GM21786 (cell line): ENCODE measurements at regions not wholly inside any gene's neighbourhood (a gene's known extent, or its start where the extent isn't known, plus 50 kb on each side); places are given as distances from the start of the nearest gene placed in this dataset.

ENCODE experiments used
- ATAC-seq: cut with Tn5 transposase; IDR thresholded peaks from one replicate; pipeline ENCODE4 v1.9.1; 2021; ENCODE audit not compliant: unreplicated experiment

- no peak for ATAC-seq
Measured at GRCh38 chr18:28831476-28831875, 654.5 kb upstream of the CDH2 start.

GRCh38 chr18:28826107-28826506 lies 649.2 kb upstream of the CDH2 start:
- ATAC-seq, result no peak

- ATAC-seq, result no peak
Measured at GRCh38 chr18:28824183-28824574, 647.2 kb upstream of the CDH2 start.

DNA sequence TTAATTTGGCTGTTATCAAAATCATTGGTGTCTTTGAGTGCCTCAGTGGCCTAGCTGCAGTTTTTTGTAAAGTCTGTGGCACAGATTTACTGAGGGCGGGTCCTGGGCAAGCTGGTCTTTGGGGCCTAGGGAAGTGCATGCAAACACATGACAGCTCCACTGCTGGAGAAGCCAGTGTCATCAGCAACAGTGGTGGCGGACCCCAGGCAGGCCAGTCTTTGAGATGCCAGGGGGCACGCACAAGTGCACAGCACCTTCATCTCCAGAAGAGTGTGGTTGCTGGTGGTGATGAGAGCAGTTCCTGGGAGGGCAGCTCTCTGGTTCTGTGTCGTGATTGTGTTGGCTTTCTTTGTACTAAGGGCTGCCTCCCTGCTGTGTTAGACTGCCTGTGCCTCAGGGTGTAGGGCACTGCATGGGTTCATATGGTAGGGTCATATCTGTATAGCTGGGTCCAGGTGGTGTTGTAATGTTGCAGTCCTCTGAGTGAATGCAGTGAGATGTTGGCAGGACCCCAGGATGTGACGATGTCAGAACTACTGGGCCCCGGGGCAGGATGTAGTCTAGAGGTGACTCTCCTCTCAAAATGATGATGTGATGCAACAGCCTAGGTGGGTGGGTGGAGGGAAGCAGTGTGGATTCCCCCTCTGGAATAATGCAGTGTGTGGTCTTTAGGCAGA lies 646.7 kb upstream of the CDH2 start:
- no peak for ATAC-seq

DNA sequence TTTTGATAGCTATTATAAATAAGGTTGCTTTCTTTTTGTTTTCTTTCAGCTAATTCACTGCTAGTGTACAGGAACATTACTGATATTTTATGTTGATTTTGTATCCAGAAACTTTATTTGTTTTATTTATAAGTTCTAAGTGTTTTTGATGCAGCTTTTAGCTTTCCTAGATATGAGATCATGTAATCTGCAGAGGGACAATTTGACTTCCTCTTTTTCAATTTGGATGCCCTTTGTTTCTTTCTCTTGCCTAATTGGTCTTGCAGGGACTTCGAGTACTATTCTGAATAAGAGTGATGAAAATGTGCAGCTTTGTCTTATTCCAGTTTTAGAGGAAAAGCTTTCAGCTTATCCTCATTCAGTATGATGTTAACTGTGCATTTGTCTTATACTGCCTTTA lies 643.4 kb upstream of the CDH2 start:
- ATAC-seq, result no peak

DNA sequence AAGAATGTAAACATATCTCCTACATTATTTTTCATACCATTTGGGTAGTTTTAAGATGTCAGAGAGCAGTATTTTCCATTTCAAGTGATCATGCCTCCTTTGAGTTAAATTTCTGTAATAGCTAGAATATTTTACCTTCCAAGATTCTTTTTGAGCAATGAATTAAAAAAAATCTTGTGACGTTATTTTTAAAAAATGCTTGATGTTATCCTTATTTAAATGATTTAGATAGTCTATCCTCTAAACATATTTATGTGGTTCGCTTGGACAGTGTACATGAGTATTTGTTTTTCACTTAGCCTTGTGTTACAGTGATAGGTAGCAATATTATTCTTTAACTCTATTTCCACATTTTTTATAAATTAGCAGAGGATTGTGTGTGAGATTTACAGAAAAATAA lies 639.2 kb upstream of the CDH2 start:
- ATAC-seq, result no peak

DNA sequence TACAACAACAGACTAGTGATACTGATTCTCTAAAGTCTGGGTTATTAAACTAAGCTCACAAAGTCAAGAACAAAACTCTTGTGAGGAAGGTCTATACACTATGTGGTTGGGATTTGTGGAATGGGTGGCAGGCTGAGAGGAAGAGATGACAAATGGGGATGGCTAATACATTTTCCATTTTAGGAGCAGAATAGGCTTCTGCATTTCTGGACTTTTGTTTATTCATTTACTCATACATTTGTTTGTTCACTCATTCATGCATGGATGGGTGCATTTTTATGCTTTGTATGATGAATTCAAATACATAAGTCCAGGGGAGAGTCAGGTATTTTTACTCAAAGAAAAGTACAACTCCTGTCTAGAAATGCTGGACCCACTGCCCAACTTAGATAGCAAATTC lies 637.4 kb upstream of the CDH2 start:
- ATAC-seq, result no peak

GRCh38 chr18:28808373-28808772 lies 631.4 kb upstream of the CDH2 start:
- ATAC-seq, result no peak

DNA sequence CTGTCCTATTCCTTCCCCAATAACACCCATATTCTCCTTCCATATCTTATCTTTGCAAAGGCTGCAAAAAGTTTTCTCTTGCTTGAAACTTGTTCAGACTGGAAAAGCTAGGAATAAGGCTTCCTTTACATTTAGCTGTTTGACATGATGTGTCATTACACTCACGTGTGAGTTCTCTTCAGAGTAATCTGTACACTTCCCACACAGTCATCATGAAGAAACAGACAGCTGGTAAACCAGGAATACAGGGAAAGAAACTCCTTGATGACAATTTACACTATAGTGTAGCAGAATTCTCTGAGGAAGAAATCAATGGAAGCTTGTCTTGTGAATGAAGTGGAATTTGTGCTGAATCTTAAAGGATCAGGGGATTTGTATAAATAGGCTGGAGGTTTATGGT lies 628.6 kb upstream of the CDH2 start:
- no peak for ATAC-seq

DNA sequence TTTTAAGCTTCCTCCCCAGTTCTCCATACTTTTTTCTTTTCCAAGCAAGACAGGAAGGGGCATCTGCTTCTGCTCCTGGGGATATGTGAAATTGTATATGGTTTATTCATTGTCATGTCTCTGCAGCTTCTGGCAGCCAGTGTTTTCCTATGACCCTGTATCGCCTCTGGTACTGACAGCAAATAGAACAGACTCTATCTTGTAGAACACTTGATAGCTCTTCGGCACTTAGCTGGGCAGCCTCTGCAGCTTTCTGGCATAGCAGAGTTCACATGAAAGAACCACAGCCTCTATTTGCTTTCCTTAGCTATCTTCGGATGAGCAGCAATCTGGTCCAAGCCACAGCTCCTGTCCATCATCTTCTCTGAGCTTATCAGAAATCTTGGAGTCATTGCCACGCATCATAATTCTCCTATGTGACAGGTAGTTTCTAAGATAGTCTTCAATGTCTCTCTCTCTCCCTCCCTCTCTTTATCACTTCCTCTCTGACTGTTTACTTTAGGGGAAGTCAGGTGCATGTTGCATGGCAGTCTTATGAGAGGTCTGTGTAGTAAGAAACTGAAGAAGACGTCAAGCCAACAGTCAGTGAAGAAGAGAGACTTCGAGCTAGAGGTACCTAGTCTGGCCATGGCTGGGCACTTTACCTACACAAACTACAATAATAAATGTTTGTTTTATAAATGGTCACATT lies 627.7 kb upstream of the CDH2 start:
- ATAC-seq, result no peak

GRCh38 chr18:28802546-28802945 lies 625.6 kb upstream of the CDH2 start:
- no peak for ATAC-seq

GRCh38 chr18:28801876-28802275 lies 624.9 kb upstream of the CDH2 start:
- no peak for ATAC-seq

DNA sequence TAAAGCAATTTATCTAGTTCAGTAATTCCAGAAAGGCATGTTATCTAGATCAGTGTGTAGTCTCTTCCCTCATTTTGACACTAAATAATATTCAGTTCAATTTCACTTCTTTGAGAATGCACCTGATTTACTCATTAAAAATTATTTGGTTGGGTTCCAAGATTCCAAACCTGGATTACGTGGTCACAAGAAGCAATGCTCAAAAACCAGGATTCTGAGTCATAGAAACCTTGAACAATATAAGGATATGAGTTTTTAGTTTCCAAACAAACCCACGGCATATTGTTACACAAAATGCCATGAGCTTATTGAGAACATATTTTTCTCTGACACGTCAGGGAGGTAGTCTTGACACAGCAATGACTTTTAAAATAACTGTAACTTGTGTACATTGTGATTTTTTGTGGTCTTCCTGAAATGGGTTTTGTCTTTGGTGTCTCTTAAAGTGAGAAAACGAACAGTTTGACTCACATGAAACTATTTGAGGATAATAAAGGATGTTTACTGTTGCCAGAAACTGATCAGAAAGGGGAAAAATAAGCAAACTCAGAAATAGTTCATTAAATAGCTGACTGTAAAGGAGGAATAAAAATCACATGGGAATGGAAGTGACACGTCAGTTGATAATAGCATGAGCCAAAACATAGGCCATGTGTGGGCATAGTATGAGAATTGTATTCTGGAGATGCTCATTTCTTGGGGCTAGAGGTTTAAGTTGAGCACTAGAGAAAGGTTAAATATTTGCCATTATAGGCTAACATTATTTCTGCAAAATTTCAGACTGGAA lies 617.7 kb upstream of the CDH2 start:
- no peak for ATAC-seq

DNA sequence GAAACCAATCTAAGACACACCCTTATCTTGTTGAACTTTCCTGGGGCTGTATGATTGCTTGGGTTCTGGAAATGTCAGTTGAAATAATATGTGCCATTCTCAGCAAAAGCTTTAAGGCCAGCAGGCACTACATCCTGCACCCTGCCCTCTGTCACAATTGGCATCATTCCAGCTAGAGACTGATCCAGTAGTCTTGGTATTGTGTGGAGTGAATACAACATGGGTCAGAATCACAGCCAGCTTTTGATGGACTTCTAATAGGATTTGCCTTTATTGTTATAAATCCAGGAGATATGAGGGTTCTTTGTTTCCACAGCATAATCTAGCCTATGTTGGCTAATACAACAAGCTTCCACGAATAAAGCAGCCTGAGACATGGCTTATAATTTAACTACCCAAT lies 617.0 kb upstream of the CDH2 start:
- no peak for ATAC-seq

GRCh38 chr18:28792404-28793086 lies 615.6 kb upstream of the CDH2 start:
- no peak for ATAC-seq

DNA sequence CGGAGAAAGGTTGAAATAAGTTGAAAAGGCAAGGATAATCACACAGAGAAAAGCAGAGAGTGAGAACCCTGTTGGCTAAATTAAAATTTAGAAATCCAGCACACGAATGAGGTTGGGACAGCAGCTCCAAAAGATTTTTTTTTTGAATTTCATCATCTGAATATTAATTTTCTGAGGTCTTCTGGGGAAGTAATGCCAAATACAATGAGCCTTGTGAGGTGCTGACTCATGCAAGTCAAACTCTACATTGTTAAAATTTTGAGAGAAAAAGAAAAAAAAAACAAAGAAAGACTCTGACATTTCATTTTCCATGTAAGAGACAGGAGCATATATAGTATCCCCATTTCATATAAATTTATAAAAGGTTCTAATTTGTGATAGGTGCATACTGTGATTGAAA lies 614.2 kb upstream of the CDH2 start:
- ATAC-seq, result no peak

GRCh38 chr18:28789502-28789901 lies 612.6 kb upstream of the CDH2 start:
- ATAC-seq, result no peak

GRCh38 chr18:28786926-28787325 lies 610.0 kb upstream of the CDH2 start:
- ATAC-seq, result no peak

DNA sequence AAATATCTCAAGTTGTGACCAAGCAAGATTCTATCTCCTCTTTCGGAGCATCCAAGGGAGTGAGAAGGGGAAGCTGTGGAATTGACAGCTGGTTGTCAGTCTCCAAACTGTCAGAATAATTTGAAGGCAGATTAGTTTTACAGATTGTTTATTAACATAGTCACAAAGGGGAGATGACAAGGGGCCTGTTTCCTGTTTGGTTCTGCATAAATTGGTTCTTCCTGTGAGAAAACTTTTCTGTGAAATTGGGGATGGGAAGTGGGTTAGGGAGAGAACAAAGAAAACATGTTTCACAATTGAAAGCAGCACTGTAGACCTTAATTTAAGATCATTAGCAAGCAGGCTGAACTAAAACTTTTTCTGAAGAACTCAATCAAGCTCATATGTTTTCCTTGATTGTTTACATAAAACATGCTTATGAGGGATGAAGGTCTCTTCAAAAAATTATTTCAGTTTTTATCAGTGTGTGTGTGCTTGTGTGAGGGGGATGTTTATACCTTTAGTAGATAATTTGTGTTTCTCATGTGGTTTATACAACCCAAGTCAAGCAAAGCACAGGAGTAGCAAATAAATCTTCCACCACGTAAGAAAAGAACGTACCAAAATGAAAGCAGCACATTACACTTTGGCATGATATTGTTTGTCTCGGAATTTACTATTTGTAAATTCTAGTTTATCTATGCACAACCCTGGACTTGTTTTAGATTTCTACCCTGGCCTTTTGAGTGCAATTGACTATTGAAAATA lies 604.9 kb upstream of the CDH2 start:
- ATAC-seq, result no peak

- no peak for ATAC-seq
Measured at GRCh38 chr18:28778706-28779105, 601.8 kb upstream of the CDH2 start.

- no peak for ATAC-seq
Measured at GRCh38 chr18:28777756-28778155, 600.8 kb upstream of the CDH2 start.
